ENCODE measurements at regions not wholly inside any gene's neighbourhood (a gene's known extent, or its start where the extent isn't known, plus 50 kb on each side); places are given as distances from the start of the nearest gene placed in this dataset.

DNA sequence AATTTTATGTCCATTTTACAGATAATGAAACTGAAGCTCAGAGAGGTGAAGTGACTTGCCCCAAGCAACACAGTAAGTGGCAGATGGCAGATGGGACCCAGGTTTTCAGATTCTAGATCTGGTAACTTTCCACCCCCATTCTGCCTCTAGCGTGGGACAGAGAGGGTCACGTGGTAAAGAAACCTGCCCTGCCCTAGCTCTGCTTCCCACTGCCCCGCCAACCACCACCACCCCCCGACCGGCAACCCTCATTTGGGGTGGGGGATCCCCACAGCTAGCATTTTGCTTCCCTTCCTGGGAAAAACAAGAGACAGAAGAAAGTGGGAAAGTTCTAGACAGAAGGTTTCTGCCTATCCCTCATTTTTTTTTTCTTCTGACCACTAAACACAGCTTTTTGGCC is 172.5 kb downstream of the ACTL7B start:
- no peak for DNase-seq (ENCODE audit: low read depth in 4 of 4, low spot score in 2 of 4)

DNA sequence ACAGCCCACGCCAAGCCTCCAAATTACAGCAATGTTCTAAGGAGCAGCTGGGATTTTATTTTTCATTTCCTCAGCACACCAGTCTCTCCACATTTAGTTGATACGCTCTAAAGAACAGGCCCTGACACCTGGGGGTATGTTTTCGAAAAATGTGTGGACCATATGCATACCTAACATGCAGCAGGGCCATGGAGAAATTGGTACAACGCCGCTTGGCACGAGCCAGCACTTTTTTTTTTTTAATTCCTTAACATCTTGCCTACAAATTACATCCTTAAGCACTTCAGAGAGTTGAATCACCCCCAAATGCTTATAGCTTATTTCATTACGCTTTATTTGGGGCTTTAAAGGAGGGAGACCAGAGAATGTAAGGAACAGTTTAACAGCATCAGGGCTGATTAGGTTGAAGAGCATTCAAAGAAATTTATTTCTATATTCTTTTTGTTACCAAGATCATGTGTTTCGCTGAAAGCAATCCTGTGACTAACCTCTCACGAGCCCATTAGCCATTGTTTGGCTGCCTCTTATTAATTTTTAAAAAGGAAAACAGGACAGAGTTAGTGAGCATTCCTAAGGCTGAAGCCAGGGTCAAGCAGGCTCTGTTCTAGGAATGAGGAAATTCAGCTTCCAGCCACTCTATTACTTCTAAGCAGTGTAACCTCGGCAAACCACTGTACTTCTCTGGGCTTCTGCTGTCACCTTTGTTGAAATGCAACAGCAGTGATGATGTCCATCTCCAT is 173.8 kb downstream of the ACTL7B start:
- DNase-seq (ENCODE audit: low read depth in 4 of 4, low spot score in 2 of 4): no peak

DNA sequence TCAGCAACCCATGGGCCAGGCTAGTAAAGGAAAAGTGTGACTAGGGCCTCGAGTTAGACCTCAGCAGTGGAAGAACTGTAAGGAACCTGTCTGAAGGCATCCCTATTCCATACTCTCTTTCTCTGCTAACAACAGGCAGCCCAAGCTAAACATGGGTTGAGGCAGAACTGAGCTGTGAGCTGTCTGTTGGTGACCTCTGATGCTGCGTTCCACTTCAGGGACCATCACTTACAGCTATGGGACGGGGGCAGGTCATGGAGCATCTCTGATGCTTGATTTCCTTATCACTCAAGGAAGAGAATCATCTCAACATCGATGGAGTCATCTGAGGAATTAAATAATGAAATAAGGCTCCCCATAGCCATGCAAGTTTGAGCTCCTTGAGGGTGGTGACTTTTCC is 174.8 kb downstream of the ACTL7B start:
- no peak for DNase-seq (ENCODE audit: low read depth in 4 of 4, low spot score in 2 of 4)

DNA sequence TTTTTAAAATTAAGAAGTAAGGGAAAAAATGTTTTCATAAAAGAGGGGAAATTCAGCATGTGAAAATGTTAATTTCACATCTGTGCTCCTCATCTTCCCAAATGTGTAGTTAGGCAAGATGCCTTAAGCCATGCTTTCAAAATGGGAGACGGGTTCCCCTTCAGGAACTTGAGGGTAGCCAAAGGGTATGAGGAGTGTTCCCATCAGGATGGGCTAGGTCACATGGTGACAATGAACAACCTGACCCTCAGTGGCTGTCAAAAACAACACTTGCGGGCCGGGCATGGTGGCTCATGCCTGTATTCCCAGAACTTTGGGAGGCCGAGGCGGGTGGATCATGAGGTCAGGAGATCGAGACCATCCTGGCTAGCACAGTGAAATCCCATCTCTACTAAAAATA is 178.0 kb downstream of the ACTL7B start:
- DNase-seq (ENCODE audit: low read depth in 4 of 4, low spot score in 2 of 4): no peak

DNA sequence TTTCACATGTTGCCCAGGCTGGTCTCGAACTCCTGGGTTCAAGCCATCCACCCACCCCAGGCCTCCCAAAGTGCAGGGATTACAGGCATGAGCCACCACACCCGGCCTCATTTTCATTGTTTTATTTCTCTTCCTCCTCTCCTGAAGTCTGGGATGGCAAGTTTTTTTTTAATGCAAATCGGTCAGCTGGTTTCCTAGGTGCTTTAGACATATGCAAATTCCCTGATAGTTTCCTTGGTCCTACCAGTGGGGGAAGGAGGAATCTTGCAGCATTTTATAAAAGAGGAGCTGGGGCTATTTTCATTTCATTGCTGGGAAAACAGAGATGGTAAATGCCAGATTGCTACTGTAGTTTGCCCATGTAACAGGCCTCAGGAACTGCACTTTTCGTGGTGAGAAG is 179.4 kb downstream of the ACTL7B start:
- no peak for DNase-seq (ENCODE audit: low read depth in 4 of 4, low spot score in 2 of 4)

DNA sequence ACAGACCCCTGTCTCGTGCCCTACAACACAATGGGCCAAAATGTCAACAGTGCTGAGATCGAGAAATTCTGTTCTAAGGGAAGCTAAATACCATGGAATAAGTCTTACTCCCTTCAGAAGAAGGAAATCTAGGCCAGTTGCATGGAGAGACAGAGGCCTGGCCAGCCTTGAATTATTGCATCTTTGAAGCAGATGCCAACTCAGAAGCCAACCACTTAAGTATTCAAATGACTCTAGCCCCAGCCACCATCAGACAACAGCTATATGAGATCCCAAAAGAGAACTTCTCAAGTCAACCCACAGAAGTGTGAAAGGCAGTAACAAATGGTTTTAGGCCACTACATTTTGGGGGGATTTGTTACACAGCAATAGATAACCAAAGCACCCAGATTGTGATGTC is 180.1 kb downstream of the ACTL7B start:
- DNase-seq (ENCODE audit: low read depth in 4 of 4, low spot score in 2 of 4): no peak

DNA sequence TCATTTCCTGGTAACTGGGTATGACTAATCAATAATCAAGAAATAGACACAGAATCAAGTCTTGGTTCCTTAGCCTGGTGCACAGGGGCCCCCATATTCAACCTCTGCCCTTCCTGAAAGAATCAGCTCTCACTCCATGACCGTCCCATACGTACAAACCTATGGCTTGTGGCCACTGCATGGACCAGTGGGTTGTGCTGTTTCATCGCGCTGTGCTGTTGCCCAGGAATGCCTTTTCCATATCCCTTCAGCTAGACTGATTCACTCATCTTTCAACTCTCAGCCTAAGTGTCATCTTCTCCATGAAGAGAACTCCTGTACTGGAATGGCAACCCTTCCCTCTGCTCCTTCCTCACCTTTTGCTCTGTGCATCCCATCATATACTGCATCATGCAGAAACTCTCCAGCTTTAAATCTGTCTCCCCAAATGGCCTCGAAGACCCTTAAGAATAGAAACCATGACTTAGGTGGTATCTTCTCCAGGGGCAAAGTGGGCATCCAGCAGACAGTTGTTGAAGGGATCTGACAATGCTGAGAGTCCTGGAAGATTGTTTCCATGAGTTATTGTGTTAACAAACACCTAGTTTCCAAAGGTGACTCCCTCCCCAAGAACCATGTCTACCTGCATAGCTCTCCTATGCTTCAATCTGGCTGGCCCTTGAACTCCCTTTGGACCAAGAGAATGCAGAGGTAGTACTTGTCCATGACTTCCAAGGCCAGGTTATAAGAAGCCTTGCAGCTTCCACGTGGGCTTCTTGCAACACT is 180.8 kb downstream of the ACTL7B start:
- DNase-seq (ENCODE audit: low read depth in 4 of 4, low spot score in 2 of 4): no peak

DNA sequence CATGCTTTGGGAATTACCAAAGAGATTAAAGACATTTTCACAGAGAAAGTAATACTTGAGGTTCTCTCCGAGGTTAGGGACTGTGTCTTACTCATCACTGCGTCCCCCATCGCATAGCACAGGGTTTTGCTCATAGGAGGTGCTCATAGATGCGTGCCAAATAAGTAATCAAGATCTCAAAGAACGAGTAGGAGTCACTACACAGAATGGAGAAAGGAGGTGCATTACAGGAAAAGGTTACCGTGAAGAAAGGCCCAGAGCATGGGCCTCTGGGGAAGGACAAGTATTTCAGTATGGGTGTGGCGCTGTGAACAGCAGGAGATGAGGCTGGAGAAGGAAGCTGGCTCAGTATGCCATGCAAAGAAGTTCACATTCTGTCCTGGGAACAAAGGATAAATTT is 182.4 kb downstream of the ACTL7B start:
- no peak for DNase-seq (ENCODE audit: low read depth in 4 of 4, low spot score in 2 of 4)

DNA sequence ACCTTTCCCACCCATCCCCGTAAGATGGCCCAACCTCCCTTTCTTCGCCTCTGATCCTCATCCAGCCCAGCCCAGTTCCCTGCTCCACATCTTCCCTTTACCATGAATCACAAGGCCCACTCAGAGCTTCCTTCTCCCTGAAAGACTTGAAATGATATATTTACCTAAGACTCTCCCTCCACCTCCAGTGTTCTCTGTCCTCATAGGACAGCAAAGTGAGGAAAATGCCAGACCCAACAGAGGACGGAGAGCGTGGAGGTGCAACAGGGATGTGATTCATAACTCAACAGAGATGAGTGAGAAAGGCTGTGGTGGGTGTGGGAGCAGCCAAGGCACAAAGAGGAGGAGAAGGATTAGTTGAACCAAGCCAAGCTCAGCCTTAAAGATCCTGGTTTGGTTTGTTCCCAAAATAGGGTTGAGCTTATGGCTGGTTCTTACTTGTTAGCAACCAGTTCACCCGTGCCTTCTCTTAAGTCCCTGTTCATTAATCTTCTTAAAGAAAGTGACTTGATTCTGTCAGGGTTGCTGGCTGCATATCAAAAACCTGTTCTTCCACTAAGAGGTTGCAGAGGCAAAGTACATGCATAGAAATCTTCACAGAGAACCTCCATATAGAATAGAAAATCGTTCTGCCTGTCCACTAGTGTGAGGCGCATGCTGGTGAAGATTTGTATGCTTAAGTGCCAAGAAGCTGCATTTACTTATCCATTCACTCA is 183.2 kb downstream of the ACTL7B start:
- no peak for DNase-seq (ENCODE audit: low read depth in 4 of 4, low spot score in 2 of 4)

DNA sequence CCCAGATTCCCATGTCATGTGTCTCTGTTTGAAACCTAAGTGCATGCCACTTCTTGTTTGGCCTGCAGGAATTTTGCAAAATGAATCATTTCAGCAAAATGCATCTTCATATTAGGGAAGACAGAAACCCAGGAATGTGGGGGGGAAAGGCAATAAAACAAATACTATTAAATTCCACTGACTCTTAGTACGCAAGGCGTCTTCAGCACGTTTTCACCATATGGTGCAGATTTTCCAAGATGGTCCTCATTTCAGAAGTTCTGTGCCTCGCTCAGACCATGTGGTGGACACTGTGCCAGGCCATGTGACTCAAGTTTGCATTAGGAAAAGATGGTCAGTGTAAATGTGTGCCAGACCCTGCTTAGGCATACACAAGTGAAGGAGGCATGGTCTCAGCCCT is 184.0 kb downstream of the ACTL7B start:
- no peak for DNase-seq (ENCODE audit: low read depth in 4 of 4, low spot score in 2 of 4)

DNA sequence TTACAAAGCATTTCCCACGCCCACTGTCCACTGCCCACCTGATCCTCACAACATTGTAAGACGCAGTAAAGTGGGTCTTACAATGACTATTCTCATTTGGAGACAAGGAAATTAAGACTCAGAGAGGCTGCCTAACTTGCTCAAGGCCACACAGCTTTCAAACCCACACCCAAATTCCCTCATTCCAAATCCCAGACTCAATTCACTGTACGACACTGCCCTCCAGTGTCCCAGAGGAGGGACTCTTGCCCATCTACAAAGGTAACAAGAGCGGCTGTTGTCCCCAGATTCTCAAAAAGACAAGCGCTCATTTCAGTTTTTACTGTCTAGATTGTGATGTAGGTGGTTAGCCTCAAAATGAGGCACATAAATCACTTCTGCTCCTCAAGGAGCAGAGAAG is 184.6 kb downstream of the ACTL7B start:
- DNase-seq (ENCODE audit: low read depth in 4 of 4, low spot score in 2 of 4): no peak

DNA sequence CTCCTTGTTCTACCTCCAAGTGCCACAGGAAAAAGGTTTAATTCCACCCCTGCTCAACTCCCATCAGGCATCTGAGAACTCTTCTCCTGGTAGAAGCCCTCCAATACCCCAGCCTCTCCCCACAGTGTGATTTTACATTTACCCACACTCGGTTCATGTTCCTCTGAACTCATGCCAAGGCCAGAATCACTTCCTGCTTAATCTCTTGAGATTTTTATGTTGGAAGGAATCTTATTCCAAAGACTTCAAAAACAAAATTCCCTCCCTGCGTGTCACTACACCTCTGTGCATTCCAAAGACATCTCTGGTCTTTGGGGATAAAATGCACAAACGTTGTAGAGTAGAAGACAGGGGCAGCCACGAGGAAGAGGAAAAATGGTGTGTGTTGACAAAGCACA is 186.8 kb downstream of the ACTL7B start:
- DNase-seq (ENCODE audit: low read depth in 4 of 4, low spot score in 2 of 4): no peak

DNA sequence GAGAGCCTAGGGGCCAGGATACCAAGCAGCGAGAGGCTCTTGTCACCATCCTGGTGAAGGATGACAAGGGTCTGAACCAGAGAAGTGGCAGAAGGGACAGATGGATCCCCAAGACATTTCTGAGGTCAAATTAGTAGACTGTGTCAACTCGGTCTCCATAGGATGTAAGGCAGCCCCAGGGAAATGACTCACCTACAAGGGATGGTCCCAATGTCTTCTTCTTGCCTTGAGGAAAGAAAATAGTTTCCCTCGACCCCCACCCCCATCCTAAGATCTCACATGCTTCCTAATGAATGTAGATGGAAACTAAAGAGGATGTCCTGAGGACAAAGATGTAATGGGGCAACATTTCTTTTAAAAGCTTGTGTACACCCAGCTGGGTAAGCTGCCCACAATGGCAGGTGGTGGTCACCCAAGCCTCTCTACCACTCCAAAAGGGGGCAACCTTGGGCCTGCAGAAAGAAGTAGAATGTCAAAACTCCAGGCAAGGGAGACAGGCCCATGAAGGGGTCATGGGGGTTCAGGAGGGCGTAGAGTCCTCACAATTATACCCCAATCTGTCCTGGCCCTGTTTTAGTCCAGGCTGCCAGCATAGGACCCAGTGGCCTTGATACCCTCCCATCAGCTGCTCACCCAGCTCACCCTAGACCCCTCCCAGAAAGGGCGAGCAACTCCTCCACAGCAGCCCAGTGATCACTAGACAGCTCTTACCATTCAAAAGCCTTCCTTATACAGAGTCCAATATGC is 187.4 kb downstream of the ACTL7B start:
- no peak for DNase-seq (ENCODE audit: low read depth in 4 of 4, low spot score in 2 of 4)

DNA sequence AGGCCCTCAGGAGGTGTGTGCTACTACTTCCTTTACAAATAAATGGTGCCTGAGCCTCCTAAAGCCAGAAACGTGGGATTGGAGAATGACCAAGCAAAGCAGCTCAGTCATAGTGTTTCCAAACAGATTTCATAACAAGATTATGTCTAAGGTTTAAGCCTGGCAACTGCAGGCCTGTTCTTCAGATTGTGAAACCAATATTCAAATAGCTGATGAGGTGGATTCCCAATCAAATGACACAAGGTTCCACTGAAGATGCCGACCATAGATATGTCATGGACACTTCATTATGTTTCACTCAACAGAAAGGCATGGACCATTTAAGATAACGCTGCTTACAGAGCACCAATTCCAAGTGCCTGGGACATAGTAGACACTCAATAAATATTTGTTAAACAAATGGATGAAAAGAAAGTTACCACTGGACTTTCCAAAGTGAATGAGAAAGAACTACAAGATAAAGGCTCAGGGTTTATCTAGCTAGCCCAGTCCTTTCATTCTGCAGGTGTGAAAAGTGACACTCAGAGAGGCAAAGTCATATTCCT is 189.5 kb downstream of the ACTL7B start:
- DNase-seq (ENCODE audit: low read depth in 4 of 4, low spot score in 2 of 4): no peak

DNA sequence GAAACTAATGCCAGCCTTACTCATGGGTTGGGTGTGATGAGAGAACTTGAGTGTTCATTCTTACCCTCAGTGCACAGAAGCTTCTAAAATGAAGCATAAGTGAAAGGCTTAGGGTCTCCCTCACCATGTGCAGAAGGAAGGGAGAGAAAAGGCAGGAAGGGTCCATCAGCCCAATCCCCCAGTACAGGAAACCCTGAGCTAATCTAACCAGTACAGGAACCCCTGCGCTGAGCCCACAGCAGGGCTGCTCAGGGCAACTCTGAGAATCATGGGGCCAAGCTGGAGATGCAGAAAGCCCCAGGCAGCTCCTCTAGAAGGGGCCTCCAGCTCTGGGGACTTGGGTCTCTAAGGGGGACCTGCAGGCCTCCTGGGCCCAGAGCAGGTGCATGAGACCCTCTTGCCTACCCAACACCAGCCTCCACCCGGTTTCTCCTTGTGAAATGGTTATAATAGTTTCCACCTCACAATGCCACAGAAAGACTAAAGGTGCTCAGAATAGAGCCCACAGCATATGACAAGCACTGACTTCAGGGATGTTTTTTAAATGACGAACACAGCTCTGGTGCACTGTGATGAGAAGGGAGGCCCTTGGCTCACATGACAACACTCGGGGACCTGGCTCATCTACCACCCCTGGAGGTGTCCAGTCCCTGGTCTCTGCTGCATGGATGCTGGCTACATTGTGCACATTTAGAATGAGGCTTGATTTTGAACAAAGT is 190.1 kb downstream of the ACTL7B start:
- DNase-seq (ENCODE audit: low read depth in 4 of 4, low spot score in 2 of 4): no peak

DNA sequence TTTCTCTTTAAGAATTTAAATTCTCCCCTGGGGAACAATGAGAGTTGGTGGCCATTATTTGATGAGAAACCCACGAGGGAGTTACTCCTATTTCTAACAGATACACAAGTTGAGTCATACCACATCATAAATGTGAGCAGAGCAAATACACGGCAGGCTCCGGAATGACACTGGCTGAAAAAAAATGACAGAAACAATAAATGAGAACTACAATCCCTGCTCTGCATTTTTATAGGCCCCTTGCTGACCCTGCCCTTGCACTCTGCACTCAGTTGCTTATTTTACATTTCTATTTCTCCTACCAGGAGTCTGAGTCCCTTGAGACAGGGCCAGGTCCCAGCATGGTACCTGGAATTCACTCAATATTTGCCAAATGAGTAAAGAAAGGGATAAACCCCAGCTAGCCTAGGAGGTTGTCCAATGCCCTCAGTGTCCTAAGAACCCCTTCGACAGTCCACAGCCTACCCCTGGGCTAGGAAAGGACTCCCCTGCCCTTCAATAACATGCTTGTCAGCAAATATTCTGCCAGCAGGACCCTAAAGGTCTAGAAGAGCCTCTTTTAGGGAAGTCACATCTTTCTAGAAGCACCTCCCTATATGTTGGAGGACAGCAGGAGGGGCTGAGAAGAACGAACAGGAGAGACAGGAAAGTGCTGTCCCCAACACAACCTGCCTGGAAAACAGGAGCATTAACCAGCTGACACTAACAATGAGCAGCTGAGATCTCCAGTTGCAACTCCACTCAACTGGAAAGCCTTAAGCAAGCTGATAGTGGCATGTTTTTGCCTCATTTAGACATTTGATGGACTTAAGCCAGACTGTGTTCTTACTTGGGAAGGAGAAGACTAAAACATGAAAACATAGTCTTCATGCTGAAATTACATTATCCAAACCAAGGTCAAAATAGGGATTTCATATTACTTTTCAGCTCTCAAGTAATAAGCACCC is 191.2 kb downstream of the ACTL7B start:
- DNase-seq (ENCODE audit: low read depth in 4 of 4, low spot score in 2 of 4): no peak

DNA sequence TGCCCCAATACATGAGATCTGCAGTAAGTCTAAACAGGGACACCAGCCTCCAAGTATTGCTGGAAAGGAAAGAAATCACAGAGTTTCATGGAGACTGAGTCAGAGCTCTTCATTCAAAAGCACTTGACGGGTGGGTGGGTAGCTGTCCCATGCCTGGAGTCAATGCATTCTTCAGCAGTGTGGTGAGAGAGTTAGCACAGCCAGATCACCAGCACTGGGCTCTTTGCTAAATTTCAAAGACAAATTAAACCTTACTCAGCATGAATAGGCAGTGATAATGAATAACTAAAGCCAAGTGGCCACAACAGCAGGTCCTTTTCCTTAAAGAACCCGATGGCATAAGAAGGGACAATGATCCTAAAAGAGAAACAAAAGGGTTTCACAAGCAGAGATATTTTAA is 192.4 kb downstream of the ACTL7B start:
- no peak for DNase-seq (ENCODE audit: low read depth in 4 of 4, low spot score in 2 of 4)

DNA sequence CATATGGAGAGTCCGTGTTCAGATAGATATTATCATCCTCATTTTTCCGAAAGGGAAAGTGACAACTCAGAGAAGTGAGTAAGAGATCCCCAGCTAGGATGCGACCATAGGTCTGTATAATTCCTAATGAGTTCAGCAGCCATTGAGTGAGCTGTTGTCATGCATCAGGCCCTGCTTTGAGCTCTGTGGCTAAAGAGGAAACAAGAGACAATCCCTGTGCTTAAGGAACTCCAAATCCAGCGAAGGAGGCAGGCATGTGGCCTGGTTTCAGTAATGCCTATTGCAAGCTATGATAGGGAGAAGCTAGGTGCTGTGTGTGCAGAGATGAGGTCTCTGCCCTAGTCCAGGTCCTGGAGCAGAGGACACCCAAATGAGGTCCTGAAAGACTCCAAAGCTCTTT is 192.8 kb downstream of the ACTL7B start:
- no peak for DNase-seq (ENCODE audit: low read depth in 4 of 4, low spot score in 2 of 4)

Measured in left renal cortex interstitium (tissue), 4 donors.